SK-N-SH treated with all-trans-retinoic acid at 6 μM for 48 hours (cell line): ENCODE measurements at regions not wholly inside any gene's neighbourhood (a gene's known extent, or its start where the extent isn't known, plus 50 kb on each side); places are given as distances from the start of the nearest gene placed in this dataset.

Experiments used
- ARNTL ChIP-seq: fragments of 450-650 bp; formaldehyde crosslinking; IDR thresholded peaks from 2 replicates; pipeline ENCODE4 v1.5.0; 2020; ENCODE audit warnings: low read depth, mild to moderate bottlenecking, moderate library complexity, borderline replicate concordance
- CSDC2 ChIP-seq: fragments of 250-450 bp; sonication (Bioruptor Pico); IDR thresholded peaks from 2 replicates; pipeline ENCODE4 v1.5.0; 2020; ENCODE audit warnings: mild to moderate bottlenecking, moderate library complexity
- ESRRG ChIP-seq: fragments of 250-450 bp; sonication (Bioruptor Pico); IDR thresholded peaks from 2 replicates; pipeline ENCODE4 v1.6.1; 2021; ENCODE audit warnings: mild to moderate bottlenecking
- PPARA ChIP-seq: fragments of 250-450 bp; sonication (Bioruptor Pico); IDR thresholded peaks from 2 replicates; pipeline ENCODE4 v1.5.0; 2020; ENCODE audit warnings: mild to moderate bottlenecking, borderline replicate concordance
- SNAI2 ChIP-seq: fragments of 250-450 bp; sonication (Bioruptor Pico); IDR thresholded peaks from 2 replicates; pipeline ENCODE4 v1.5.0; 2020; ENCODE audit warnings: mild to moderate bottlenecking, moderate library complexity
- TOX ChIP-seq: fragments of 250-450 bp; sonication (Bioruptor Pico); IDR thresholded peaks from 2 replicates; pipeline ENCODE4 v1.8.0; 2021; ENCODE audit warnings: mild to moderate bottlenecking, moderate library complexity, borderline replicate concordance
- ZFP3 ChIP-seq: fragments of 250-450 bp; sonication (Bioruptor Pico); IDR thresholded peaks from 2 replicates; pipeline ENCODE4 v1.5.0; 2020; ENCODE audit warnings: mild to moderate bottlenecking, moderate library complexity
- ZFP30 ChIP-seq: fragments of 450-650 bp; formaldehyde crosslinking; IDR thresholded peaks from 2 replicates; pipeline ENCODE4 v1.5.0; 2022; ENCODE audit warnings: mild to moderate bottlenecking, moderate library complexity
- ZNF565 ChIP-seq: fragments of 450-650 bp; formaldehyde crosslinking; conservative IDR thresholded peaks from 2 replicates; pipeline ENCODE4 v1.5.0; 2020; ENCODE audit warnings: low read depth, mild to moderate bottlenecking, moderate library complexity
- TF ChIP-seq, protein P1 (sequence below): fragments of 250-450 bp; sonication (Bioruptor Pico); IDR thresholded peaks from 2 replicates; pipeline ENCODE4 v1.8.0; 2020; ENCODE audit warnings: mild to moderate bottlenecking, moderate library complexity, borderline replicate concordance
- TF ChIP-seq, protein P2 (sequence below): fragments of 250-450 bp; sonication (Bioruptor Pico); IDR thresholded peaks from 2 replicates; pipeline ENCODE4 v1.8.0; 2021; ENCODE audit warnings: low read depth, mild to moderate bottlenecking, moderate library complexity, borderline replicate concordance
- TF ChIP-seq, protein P3 (sequence below): fragments of 250-450 bp; sonication (Bioruptor Pico); IDR thresholded peaks from 2 replicates; pipeline ENCODE4 v1.5.1; 2020; ENCODE audit warnings: low read depth, mild to moderate bottlenecking, moderate library complexity

DNA sequence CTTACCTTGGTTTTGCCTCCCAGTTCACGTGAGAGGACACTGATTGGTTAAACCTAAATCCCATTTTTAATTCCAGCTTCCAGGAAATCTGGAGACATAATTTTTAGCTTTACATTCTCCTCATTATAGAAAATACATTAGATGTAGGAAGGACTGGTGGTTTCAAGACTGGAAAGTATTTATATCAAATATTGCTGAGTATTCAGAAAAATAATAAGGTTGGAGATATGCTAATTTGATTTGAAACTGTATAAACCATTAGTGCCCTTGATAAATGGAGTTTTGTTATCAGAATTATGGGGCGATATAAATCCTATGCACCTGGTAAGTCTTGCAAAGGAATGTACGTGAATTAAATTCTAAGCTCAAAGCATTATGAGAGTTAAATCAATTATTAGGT is 218.0 kb upstream of the ADGRL4 start:
- no peak for TF ChIP-seq PPARA (CRISPR knock-in tag)
- no peak for TF ChIP-seq ZFP30
- TF ChIP-seq, protein P1, sequence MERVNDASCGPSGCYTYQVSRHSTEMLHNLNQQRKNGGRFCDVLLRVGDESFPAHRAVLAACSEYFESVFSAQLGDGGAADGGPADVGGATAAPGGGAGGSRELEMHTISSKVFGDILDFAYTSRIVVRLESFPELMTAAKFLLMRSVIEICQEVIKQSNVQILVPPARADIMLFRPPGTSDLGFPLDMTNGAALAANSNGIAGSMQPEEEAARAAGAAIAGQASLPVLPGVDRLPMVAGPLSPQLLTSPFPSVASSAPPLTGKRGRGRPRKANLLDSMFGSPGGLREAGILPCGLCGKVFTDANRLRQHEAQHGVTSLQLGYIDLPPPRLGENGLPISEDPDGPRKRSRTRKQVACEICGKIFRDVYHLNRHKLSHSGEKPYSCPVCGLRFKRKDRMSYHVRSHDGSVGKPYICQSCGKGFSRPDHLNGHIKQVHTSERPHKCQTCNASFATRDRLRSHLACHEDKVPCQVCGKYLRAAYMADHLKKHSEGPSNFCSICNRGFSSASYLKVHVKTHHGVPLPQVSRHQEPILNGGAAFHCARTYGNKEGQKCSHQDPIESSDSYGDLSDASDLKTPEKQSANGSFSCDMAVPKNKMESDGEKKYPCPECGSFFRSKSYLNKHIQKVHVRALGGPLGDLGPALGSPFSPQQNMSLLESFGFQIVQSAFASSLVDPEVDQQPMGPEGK, result no peak
- no peak for TF ChIP-seq CSDC2
- TF ChIP-seq, protein P2, sequence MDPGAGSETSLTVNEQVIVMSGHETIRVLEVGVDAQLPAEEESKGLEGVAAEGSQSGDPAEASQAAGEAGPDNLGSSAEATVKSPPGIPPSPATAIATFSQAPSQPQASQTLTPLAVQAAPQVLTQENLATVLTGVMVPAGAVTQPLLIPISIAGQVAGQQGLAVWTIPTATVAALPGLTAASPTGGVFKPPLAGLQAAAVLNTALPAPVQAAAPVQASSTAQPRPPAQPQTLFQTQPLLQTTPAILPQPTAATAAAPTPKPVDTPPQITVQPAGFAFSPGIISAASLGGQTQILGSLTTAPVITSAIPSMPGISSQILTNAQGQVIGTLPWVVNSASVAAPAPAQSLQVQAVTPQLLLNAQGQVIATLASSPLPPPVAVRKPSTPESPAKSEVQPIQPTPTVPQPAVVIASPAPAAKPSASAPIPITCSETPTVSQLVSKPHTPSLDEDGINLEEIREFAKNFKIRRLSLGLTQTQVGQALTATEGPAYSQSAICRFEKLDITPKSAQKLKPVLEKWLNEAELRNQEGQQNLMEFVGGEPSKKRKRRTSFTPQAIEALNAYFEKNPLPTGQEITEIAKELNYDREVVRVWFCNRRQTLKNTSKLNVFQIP (CRISPR knock-in tag), result no peak
- TF ChIP-seq ARNTL (CRISPR knock-in tag), result no peak
- TF ChIP-seq ZFP3 (CRISPR knock-in tag), result no peak
- no peak for TF ChIP-seq ZNF565 (CRISPR knock-in tag)
- no peak for TF ChIP-seq TOX
- TF ChIP-seq, protein P3, sequence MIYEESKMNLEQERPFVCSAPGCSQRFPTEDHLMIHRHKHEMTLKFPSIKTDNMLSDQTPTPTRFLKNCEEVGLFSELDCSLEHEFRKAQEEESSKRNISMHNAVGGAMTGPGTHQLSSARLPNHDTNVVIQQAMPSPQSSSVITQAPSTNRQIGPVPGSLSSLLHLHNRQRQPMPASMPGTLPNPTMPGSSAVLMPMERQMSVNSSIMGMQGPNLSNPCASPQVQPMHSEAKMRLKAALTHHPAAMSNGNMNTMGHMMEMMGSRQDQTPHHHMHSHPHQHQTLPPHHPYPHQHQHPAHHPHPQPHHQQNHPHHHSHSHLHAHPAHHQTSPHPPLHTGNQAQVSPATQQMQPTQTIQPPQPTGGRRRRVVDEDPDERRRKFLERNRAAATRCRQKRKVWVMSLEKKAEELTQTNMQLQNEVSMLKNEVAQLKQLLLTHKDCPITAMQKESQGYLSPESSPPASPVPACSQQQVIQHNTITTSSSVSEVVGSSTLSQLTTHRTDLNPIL (CRISPR knock-in tag), result no peak
- no peak for TF ChIP-seq ESRRG
- TF ChIP-seq SNAI2, result no peak
